ENCODE measurements at regions not wholly inside any gene's neighbourhood (a gene's known extent, or its start where the extent isn't known, plus 50 kb on each side); places are given as distances from the start of the nearest gene placed in this dataset.

DNA sequence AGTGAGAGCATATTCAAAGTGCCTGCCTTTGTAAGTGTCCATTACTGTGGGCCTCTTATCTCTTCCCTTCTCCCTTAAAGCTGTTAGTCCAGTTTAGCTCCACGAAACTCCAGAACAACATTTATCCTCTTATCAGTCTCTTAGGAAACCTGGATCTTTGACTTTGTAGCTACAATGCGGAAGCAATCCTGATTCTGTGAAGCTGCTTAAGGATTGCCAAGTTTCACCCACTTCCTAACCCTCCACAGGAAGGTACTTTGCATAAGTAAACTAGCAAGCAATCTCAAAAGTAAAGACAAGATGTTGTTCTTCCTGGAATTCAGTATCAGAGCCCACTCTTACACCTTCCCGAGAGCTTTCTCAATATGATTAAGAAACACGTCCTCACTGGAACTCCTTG lies 164.9 kb upstream of the USP25 start:
- TF ChIP-seq, protein P1, sequence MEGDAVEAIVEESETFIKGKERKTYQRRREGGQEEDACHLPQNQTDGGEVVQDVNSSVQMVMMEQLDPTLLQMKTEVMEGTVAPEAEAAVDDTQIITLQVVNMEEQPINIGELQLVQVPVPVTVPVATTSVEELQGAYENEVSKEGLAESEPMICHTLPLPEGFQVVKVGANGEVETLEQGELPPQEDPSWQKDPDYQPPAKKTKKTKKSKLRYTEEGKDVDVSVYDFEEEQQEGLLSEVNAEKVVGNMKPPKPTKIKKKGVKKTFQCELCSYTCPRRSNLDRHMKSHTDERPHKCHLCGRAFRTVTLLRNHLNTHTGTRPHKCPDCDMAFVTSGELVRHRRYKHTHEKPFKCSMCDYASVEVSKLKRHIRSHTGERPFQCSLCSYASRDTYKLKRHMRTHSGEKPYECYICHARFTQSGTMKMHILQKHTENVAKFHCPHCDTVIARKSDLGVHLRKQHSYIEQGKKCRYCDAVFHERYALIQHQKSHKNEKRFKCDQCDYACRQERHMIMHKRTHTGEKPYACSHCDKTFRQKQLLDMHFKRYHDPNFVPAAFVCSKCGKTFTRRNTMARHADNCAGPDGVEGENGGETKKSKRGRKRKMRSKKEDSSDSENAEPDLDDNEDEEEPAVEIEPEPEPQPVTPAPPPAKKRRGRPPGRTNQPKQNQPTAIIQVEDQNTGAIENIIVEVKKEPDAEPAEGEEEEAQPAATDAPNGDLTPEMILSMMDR (conservative IDR thresholded peaks at IDR 0.05; ENCODE audit: low read length) = no peak
- no peak for TF ChIP-seq EZH2phosphoT487 (IDR thresholded peaks at IDR 0.05; ENCODE audit: borderline replicate concordance, low read depth, low read length)

All from OCI-LY7 (cell line).